SK-N-DZ (cell line): ENCODE measurements at regions not wholly inside any gene's neighbourhood (a gene's known extent, or its start where the extent isn't known, plus 50 kb on each side); places are given as distances from the start of the nearest gene placed in this dataset.

Experiments used
- DNase-seq: peaks from one replicate; pipeline ENCODE4 v3.0.0-alpha.2; 2015; ENCODE audit warnings: low spot score

- DNase-seq = no peak
These were observed 95.6 kb downstream of the RASSF10 start for GRCh38 chr11:13104619-13105236.

DNA sequence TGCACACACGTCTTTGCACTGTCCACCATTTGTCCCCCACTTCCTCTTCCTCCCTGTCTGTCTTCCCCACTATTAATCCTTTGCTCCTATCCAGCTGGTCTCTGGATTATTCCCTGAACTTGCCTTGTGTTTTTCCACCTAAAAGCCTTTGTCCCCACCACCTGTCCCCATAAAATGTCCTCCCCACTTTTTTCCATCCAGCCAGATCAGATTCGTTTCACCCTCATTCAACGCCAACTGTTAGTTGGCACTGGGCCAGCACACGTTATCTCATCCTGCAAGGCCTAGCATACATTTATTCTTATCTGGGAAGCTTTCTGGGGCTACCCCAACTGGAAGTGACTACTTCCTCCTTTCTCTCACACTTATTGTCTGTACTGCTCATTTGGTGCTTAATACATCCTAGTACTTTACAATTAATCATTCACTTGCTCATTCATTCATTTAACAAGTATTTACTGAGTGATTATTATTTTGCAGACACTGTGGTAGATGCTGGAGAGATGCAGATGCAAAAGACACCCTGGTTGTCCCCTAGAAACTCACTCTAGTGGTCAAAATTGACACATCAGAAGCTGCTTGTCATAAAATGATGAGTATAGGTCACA lies 96.2 kb downstream of the RASSF10 start:
- DNase-seq = peak; percentile 34

GRCh38 chr11:13107544-13108044 lies 98.5 kb downstream of the RASSF10 start:
- no peak for DNase-seq

GRCh38 chr11:13108416-13108815 lies 99.3 kb downstream of the RASSF10 start:
- DNase-seq = no peak

DNA sequence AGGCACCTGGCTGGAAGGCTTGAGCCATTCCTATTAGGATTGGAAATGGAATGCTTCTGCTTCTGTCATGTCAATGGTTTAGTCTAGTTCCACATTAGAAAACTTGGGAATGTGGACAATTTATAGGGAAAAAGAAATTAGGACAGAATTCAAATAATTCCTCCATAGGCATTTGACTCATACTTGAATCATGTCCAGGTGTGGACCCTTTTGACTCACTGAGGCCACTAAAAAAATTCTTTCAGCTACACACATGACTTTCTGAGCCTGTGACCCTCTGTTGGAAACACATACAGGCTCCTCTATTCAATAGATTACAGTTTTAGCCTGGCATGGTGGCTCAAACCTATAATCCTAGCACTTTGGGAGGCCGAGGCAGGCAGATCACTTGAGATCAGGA lies 100.5 kb downstream of the RASSF10 start:
- no peak for DNase-seq

DNA sequence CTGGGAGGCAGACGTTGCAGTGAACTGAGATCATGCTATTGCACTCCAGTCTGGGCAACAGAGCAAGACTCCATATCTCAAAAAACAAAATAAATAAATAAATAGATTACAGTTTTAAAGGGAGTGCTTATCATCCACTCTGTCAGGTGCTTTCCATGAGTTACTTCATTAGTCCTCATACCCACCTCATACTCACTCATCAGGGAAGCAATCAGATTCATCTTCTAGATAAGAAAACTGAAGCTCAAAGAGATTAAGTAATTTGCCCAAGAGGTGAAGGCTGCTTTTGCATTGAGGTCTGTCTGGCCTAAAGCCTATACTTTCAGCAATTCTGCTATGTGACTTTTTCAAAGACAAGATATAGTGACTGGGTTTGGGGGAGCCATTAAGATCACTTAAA lies 101.0 kb downstream of the RASSF10 start:
- no peak for DNase-seq

DNA sequence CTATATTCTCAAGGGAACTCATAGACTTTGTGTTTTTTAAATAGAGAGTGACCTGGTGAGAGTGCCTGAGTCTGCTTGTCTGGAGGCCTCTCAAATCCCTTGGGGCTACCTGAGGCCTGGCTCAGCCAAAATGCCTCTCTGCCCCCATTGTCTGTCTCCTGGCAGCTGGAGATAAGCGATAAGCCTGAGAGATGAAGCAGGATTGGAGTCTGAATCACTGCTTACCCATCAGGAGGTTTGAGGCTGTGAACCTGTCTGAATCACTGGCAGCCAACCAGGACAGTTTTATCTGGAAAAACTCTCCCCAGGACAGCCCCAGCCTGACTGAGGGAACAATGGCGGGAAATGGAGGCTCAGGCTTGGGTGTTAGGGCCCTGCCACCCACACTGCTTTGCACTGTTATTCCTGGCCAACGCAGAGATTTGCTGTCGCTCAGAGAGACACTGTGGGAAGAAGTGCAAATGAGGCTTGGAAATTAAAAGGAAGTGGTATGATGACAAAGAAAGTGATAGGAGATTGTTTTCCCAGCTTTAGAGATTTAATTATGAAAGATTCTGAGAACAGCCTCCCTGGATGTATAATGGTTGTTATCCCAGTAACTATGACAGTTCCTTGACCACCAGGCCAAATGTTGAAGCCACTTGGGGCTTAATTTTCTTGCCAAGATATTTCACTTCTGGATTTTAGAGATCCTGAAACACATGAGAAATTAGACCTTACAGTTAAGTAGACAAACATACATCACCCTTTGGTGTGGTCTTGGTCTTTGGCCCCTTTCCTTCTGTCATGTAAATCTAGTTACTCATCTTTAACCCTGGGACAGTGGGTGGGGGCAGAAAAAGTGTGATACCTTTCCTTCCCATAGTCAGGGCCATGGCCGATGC lies 102.1 kb downstream of the RASSF10 start:
- DNase-seq = peak; percentile 92

DNA sequence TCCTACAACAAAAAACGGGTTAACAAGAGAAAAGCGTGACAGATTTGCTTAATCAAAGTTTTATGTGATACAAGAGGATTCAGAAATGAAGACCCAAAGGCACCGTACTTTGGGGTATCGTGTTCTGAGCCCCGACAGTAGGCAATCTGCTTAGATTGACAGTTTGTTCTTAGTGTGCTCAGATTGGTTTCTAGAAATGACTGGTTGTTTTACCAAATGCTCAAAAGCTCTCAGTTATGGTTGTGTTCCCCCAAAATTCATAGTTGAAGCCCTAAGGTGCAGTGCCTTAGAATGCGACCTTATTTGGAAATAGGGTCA lies 102.7 kb downstream of the RASSF10 start:
- DNase-seq = no peak

GRCh38 chr11:13114566-13115379 lies 105.7 kb downstream of the RASSF10 start:
- peak; percentile 70 for DNase-seq

- no peak for DNase-seq
These were observed 106.2 kb downstream of the RASSF10 start for GRCh38 chr11:13115380-13115675.

DNA sequence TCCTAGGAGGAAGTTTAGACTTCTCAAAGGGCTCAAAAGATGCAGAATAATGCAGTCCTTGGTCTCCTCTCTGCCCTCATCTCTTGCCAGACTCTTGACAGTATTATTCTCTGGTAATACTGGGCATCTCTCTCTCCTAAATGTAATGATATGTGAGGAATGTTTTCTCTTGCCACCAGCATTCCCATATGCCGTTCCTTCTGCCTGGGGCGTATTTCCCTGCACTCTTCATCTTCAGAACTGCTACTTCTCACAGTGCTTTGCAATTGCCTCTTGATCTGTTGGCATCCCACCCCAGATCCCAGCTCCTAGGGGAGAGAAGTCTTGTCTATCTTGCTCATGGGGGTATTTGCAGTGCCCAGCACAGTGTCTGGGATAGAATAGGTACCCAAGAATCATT lies 107.4 kb downstream of the RASSF10 start:
- DNase-seq = no peak

DNA sequence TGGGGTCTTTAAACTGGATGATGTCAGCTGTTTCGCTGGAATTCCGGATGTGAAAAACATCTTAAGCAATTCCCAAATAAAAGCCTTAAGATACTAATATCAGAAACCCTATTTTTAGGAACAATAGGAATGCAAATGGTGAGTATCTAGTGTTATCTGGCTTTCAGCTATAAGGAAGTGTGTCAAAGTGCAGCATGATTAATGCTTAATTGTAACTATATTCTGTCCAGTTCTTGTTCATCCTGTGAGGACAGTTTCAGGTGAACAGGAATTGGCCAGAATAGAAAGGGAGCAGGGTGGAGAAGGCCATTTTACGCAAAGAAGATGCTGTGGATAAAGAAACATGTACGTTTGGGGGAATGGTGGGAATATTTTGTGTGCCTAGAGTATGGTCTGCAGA lies 108.2 kb downstream of the RASSF10 start:
- no peak for DNase-seq

DNA sequence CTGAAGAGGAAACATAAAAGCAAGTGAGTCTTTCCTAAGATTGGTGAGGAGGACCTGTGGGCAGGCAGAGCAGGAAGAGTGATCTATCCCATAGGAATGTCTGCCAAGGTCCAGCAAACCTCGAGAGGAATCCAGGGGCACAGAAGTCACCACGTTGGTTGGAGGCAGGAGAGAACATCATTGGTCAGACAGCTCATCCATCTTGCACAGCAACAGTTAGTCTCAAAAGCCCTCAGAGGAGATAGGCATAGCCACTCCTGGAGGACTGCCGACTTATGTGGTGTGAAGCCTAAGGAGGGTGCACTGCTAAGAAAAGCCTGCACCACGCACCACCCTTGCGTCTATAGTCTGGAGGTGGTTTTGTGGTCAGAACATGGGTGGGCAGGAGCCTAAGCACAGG lies 109.1 kb downstream of the RASSF10 start:
- no peak for DNase-seq

- no peak for DNase-seq
These were observed 109.5 kb downstream of the RASSF10 start for GRCh38 chr11:13118650-13119049.

DNA sequence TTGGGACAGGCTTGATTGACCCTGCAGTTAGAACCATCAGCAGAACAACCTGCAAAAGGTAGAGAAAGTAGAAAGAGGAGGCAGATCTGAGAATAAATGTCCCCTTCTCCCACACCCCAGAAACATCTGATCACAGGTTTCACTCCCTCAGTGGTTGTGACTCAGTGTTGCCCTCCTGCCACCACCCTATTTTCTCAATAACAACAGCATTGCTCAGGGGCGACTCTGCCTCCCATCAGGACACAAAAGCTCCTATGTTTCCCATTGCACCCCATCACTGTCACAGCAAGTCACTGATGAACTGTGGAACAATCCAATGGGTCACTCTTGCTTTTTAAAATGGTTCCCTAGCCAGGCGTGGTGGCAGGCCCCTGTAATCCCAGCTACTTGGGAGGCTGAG lies 110.2 kb downstream of the RASSF10 start:
- DNase-seq = no peak

DNA sequence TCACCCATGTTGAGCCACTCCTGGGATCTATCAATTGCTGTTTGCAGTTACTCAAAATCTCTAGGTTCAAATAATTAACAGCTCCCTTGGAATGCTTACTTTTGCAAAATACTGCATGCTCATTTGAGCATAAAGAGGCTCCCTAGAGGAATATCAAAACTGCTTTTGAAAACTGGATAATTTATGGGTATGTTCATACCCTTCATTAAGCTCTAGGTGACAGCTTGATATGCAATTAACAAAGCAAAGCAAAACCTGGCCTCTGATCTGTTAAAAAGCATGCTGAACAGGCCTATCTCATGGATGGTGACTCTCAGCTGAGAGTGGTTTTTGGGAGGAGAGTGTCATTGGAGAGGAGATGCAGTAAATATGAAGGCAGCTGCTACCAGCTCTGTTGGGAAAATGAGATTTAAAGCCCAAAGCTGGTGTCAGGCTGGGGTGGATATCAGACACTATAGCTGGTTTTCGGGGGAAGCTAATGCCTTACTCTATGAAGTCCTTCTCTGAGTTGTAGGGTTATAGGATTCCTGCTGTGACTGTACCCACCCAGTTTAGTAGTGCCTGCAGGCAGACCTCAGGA lies 110.9 kb downstream of the RASSF10 start:
- DNase-seq = no peak

GRCh38 chr11:13120691-13121090 lies 111.6 kb downstream of the RASSF10 start:
- no peak for DNase-seq

GRCh38 chr11:13126430-13126829 lies 117.3 kb downstream of the RASSF10 start:
- no peak for DNase-seq

DNA sequence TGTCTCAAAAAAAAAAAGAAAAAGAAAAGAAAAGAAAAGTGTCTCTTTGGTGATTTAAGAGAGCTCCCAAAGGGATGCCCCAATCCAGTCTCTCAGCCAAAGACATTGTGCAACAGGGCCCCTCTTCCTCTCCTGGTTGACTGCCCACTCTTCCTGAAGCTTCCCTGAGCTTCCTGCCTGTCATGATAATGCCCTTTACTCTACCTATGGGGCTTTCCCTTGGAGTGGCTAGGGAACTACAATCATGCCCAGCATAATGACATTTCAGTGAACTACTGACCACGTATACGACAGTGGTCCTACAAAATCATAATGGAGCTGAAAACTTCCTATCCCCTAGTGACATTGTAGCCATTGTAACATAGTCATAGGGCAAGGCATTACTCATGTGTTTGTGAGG lies 118.0 kb downstream of the RASSF10 start:
- no peak for DNase-seq

GRCh38 chr11:13128354-13128753 lies 119.2 kb downstream of the RASSF10 start:
- no peak for DNase-seq

DNA sequence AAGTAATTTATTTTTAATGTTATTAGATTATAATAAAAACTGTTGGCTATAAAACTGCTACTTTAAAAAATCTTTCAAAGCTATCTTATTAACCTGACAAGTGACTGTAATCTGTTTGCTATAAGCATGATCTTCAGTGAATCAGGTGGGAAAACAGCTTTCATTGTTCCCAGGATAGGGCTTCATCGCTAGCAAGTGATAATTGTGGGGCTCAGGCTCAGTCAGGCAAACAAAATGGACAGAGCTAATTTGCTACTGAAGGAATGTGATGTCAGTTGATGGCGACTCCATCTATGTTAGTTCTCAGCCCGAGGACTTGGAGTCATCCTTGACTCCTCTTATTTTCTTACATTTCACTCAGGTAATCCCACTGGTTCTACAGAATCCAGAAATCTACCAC lies 125.0 kb downstream of the RASSF10 start:
- no peak for DNase-seq

DNA sequence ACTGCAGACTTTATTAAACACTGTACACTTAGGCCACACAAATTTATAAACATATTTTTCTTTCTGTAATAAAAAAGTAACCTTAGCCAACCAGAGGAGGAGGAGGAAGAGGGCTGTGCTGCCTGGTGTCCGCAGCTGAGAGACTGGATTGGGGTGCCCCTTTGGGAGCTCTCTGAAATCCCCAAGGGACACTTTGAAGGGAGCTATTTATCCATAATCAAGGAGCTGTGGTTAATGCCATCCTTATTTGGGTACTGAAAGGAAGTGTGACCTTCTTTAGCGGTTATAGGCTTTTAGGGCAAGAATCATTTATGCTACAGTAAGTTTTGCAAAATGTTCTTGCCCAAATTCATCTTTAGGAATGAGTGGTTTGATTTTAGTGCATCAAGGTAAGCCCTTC lies 125.8 kb downstream of the RASSF10 start:
- DNase-seq = no peak
